HCT116 (cell line): ENCODE measurements at regions not wholly inside any gene's neighbourhood (a gene's known extent, or its start where the extent isn't known, plus 50 kb on each side); places are given as distances from the start of the nearest gene placed in this dataset.

Experiments
- ATAC-seq: fragments of 200-7000 bp; cut with Tn5 transposase; 2 replicates; pipeline ENCODE4 v1.9.1; 2020; ENCODE audit warnings: mild to moderate bottlenecking, moderate library complexity
- BruUV-seq: library from RNA; stranded (reverse); fragments of 400-500 nt; replicated peaks from 2 replicates; lab custom pipeline; 2021; lab: Mats Ljungman, UMichigan
- CTCF ChIA-PET: fragments of 300-600 bp; sonication (Branson Sonifier 250); formaldehyde crosslinking; loops from one replicate; lab custom pipeline; 2021; ENCODE audit warnings: antibody characterized with exemption; lab: Charles Lee
- POLR2A ChIA-PET: fragments of 300-600, 350-600 bp; sonication (Branson Sonifier 250); formaldehyde crosslinking; loops from one replicate; lab custom pipeline; 2021; ENCODE audit warnings: antibody characterized with exemption; lab: Charles Lee
- RAD21 ChIA-PET, 2 experiments: fragments of 300-600 bp; sonication (Branson Sonifier 250); formaldehyde crosslinking; loops; one replicate each; lab custom pipeline; 2023; ENCODE audit warnings: low total read pairs in 2 of 2; ENCODE audit not compliant: uncharacterized antibody in 2 of 2, unreplicated experiment in 2 of 2, low non-redundant PET in 1 of 2; lab: Charles Lee
- DNase-seq: peaks from one replicate; pipeline ENCODE4 v3.0.0-alpha.2; 2010; ENCODE audit warnings: low read depth, low spot score
- H2AFZ ChIP-seq: fragments of 200-600 bp; shearing (Covaris generic), sonication (generic); 2 replicates; pipeline ENCODE4 v1.6.1; 2017; ENCODE audit warnings: low read depth, mixed run types, mixed read lengths, antibody characterized with exemption, low read length; ENCODE audit not compliant: poor library complexity, severe bottlenecking
- H3K27ac ChIP-seq: 2 replicates; pipeline ENCODE4 v1.5.1; 2012; ENCODE audit warnings: low read depth, low read length
- H3K27me3 ChIP-seq: fragments of 200-600 bp; sonication (generic); 2 replicates; pipeline ENCODE4 v1.6.1; 2016; ENCODE audit warnings: mixed run types, low read length, mixed read lengths; ENCODE audit not compliant: insufficient read depth
- H3K36me3 ChIP-seq, 2 experiments: fragments of 200-500 bp in 1 of 2; fragments of 200-600 bp in 1 of 2; sonication (Bioruptor generic) in 1 of 2; sonication (generic) in 1 of 2; 2 replicates each; pipeline versions ENCODE4 v1.5.1 to v1.6.1; 2014 to 2016; ENCODE audit warnings: low read length in 2 of 2, inconsistent platforms in 1 of 2, mixed read lengths in 1 of 2, mixed run types in 1 of 2; ENCODE audit not compliant: insufficient read depth in 2 of 2, control insufficient read depth in 1 of 2
- H3K4me1 ChIP-seq, 2 experiments: fragments of 200-600 bp in 1 of 2; sonication (generic) in 1 of 2; 2 replicates each; pipeline versions ENCODE4 v1.5.1 to v1.6.1; 2012 to 2017; ENCODE audit warnings: low read length in 2 of 2, inconsistent platforms in 1 of 2, mild to moderate bottlenecking in 1 of 2, mixed read lengths in 1 of 2, mixed run types in 1 of 2, moderate library complexity in 1 of 2; ENCODE audit not compliant: insufficient read depth in 2 of 2, control insufficient read depth in 1 of 2
- H3K4me2 ChIP-seq: fragments of 200-600 bp; sonication (generic); 2 replicates; pipeline ENCODE4 v1.6.1; 2017; ENCODE audit warnings: mixed run types, low read length, mixed read lengths
- H3K4me3 ChIP-seq, 2 experiments: fragments of 200-600 bp in 1 of 2; sonication (generic) in 1 of 2; replicated peaks in 1 of 2; 2 replicates each; pipeline ENCODE4 v1.5.1; 2011 to 2016; ENCODE audit warnings: low read length in 2 of 2, control low read depth in 1 of 2, low read depth in 1 of 2, mild to moderate bottlenecking in 1 of 2, mixed read lengths in 1 of 2, mixed run types in 1 of 2
- H3K79me2 ChIP-seq: fragments of 200-600 bp; sonication (generic); 2 replicates; pipeline ENCODE4 v1.6.1; 2017; ENCODE audit warnings: mild to moderate bottlenecking, mixed run types, low read length, moderate library complexity, mixed read lengths; ENCODE audit not compliant: insufficient read depth
- H3K9ac ChIP-seq: fragments of 200-600 bp; sonication (generic); 2 replicates; pipeline ENCODE4 v1.6.1; 2016; ENCODE audit warnings: low read length, mixed read lengths
- H3K9me2 ChIP-seq: fragments of 200-600 bp; sonication (generic), shearing (Covaris generic); 2 replicates; pipeline ENCODE4 v1.6.1; 2017; ENCODE audit warnings: mixed run types, mild to moderate bottlenecking, moderate library complexity; ENCODE audit not compliant: insufficient read depth
- H3K9me3 ChIP-seq, 2 experiments: fragments of 200-500 bp in 1 of 2; fragments of 200-600 bp in 1 of 2; sonication (Bioruptor generic) in 1 of 2; sonication (generic) in 1 of 2; 2 replicates each; pipeline ENCODE4 v1.6.1; 2014 to 2017; ENCODE audit warnings: low read length in 2 of 2, mixed read lengths in 2 of 2, inconsistent platforms in 1 of 2, low read depth in 1 of 2, mild to moderate bottlenecking in 1 of 2, mixed run types in 1 of 2, moderate library complexity in 1 of 2; ENCODE audit not compliant: control insufficient read depth in 1 of 2, insufficient read depth in 1 of 2
- H4K20me1 ChIP-seq: fragments of 200-600 bp; sonication (generic), shearing (Covaris generic); 2 replicates; pipeline ENCODE4 v1.6.1; 2017; ENCODE audit warnings: mixed run types, mild to moderate bottlenecking, moderate library complexity; ENCODE audit not compliant: insufficient read depth
- EGR1 ChIP-seq: IDR thresholded peaks from 2 replicates; pipeline ENCODE4 v1.6.1; 2012; ENCODE audit warnings: low read depth
- POLR2AphosphoS5 ChIP-seq: IDR thresholded peaks from 2 replicates; pipeline ENCODE4 v1.6.1; 2011; ENCODE audit warnings: mild to moderate bottlenecking, low read depth, low read length, moderate library complexity
- YY1 ChIP-seq: IDR thresholded peaks from 2 replicates; pipeline ENCODE4 v1.6.1; 2011; ENCODE audit warnings: low read length, low read depth, moderate library complexity, mild to moderate bottlenecking; ENCODE audit not compliant: insufficient replicate concordance; ENCODE audit errors: extremely low read depth
- intact Hi-C: fragments of 100-400 bp; cut with micrococcal nuclease; formaldehyde crosslinking; loops from 2 replicates; pipeline ENCODE4 v1.10.0; 2022
- TF ChIP-seq, protein P1 (sequence below), 3 experiments: fragments of 200-600 bp in 1 of 3; sonication (generic) in 1 of 3; IDR thresholded peaks in 2 of 3; conservative IDR thresholded peaks in 1 of 3; 2 replicates each; pipeline ENCODE4 v1.5.1; 2012 to 2017; ENCODE audit warnings: low read depth in 2 of 3, low read length in 2 of 3, antibody characterized with exemption in 1 of 3, borderline replicate concordance in 1 of 3, control low read depth in 1 of 3, mild to moderate bottlenecking in 1 of 3, mixed read lengths in 1 of 3, mixed run types in 1 of 3, moderate library complexity in 1 of 3; ENCODE audit not compliant: insufficient read depth in 1 of 3

DNA sequence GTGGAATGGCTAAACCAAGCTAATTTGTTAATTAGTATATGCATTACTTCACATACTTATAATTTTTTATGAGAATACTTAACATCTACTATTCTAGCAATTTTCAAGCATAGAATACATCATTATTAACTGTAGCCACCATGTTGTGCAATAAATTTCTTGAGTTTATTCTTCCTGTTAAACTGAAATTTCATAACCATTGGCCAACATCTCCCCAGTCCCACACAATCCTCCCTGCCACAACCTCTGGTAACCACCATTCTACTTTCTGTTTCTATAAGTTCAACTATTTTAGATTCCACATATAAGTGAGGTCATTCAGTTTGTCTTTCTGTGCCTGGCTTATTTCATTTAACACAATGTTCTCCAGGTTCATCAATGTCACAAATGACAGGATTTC lies 208.5 kb downstream of the PPP4R3C start:
- intact Hi-C loops, result no loop called here
- RAD21 ChIA-PET, result no interaction called here
- Histone ChIP-seq H3K79me2 (no peaks in the 10 kb centered on the region), H3K9me3 (no peaks in the 10 kb centered on the region), H3K27me3 (no peaks in the 10 kb centered on the region), H3K4me3 (no peak overlapping the region), H2AFZ (no peak overlapping the region), H4K20me1 (no peaks in the 10 kb centered on the region; the same call in 1 of the 2 replicates), H3K4me1 (no peaks in the 10 kb centered on the region), H3K9ac (no peak overlapping the region), H3K4me2 (no peak overlapping the region), H3K9me2 (no peaks in the 10 kb centered on the region), H3K36me3 (no peaks in the 10 kb centered on the region), H3K27ac (no peak overlapping the region)
- ATAC-seq, result no peak
- POLR2A ChIA-PET, result no interaction called here
- no TSS peak for BruUV-seq
- CTCF ChIA-PET, result no interaction called here
- TF ChIP-seq YY1, result no peak
- TF ChIP-seq POLR2AphosphoS5, result no peak
- no peak for DNase-seq

DNA sequence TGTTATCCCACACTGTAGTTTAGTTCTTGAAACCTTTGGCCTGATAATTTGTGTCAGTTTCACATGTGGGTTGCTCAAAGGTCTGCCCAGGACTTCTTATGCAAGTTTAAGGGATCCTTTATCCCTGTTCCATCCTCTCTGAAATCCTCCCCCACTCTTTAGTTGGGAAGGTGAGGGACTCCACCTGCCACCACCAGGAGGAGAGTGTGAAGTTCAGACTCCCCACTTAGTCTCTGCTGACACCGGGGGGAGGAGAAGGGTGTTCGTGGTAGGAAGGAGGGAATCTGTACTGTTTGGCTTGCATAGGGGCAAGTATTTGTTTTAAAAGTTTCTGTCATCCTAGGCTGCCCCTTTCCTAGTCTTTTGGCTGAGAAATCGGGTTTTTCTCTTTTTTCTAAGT lies 211.8 kb downstream of the PPP4R3C start:
- ChIA-PET RAD21 (no interaction called here), CTCF (no interaction called here), POLR2A (no interaction called here)
- no peak overlapping the region for H3K4me2 ChIP-seq
- no peaks in the 10 kb centered on the region for H3K4me1 ChIP-seq
- no peak overlapping the region for H2AFZ ChIP-seq
- no peaks in the 10 kb centered on the region for H3K36me3 ChIP-seq
- no peaks in the 10 kb centered on the region for H3K9me2 ChIP-seq
- no peak for DNase-seq
- H3K9ac ChIP-seq, result no peak overlapping the region
- H3K27ac ChIP-seq, result no peak overlapping the region
- no peaks in the 10 kb centered on the region; the same call in 1 of the 2 replicates for H4K20me1 ChIP-seq
- no peak for TF ChIP-seq EGR1
- no peak for TF ChIP-seq POLR2AphosphoS5
- TF ChIP-seq, protein P1, sequence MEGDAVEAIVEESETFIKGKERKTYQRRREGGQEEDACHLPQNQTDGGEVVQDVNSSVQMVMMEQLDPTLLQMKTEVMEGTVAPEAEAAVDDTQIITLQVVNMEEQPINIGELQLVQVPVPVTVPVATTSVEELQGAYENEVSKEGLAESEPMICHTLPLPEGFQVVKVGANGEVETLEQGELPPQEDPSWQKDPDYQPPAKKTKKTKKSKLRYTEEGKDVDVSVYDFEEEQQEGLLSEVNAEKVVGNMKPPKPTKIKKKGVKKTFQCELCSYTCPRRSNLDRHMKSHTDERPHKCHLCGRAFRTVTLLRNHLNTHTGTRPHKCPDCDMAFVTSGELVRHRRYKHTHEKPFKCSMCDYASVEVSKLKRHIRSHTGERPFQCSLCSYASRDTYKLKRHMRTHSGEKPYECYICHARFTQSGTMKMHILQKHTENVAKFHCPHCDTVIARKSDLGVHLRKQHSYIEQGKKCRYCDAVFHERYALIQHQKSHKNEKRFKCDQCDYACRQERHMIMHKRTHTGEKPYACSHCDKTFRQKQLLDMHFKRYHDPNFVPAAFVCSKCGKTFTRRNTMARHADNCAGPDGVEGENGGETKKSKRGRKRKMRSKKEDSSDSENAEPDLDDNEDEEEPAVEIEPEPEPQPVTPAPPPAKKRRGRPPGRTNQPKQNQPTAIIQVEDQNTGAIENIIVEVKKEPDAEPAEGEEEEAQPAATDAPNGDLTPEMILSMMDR (IDR thresholded peaks at IDR 0.05 in 2 of 3, conservative IDR thresholded peaks at IDR 0.05 in 1 of 3; ENCODE audit: borderline replicate concordance in 1 of 3, insufficient read depth in 1 of 3, low read depth in 2 of 3, low read length in 2 of 3), result no peak
- no peak overlapping the region for H3K4me3 ChIP-seq
- no peaks in the 10 kb centered on the region for H3K79me2 ChIP-seq
- no TSS peak for BruUV-seq
- no peaks in the 10 kb centered on the region for H3K9me3 ChIP-seq
- no peaks in the 10 kb centered on the region for H3K27me3 ChIP-seq
- ATAC-seq, result peak; percentile 53
- intact Hi-C loops, result no loop called here
